Occipital lobe (tissue), 1 donor: ENCODE measurements at regions not wholly inside any gene's neighbourhood (a gene's known extent, or its start where the extent isn't known, plus 50 kb on each side); places are given as distances from the start of the nearest gene placed in this dataset.

Experiments used
- DNase-seq: peaks from one replicate; lab custom pipeline; 2025; lab: John Stamatoyannopoulos, UW

DNA sequence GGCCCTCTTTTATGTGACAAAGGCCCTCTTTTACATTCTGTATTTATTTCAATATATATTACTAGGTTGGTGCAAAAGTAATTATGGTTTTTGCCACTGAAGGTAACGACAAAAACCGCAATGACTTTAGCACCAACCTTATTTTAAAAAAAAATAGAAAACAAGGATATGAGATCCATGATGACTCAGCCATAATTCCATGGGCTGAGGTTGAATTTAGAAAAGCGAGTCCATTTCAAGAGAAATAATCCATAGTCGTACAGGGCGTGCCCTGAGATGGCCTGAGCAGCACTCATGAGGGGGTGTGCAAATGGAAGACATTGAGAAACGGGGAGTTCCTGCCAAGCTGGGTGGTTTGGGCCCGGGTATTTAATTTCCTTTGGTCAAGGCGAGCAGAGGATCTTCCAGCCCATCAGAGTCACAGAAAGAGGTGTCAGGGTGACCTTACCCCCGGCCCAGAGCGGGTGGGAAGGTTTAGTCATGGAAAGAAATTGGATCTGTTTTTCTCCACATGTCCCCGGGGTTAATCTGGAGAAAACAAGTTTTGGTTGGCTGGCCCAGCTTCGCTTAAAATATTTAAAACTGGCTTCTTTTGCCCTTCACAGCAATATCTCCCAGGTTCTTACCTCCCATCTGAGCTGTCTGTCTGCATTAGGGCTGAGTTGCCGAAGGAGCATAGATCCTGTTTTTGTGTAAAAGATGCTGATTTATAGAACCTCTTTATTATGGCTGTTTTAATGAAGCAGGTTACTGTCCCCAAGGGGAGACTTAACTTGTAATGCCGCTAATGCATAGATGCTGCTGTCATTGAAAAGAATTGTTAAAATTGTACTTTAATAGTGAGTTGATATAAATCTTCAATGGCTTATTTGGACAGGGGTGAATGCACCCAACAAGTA is 255.6 kb downstream of the PREX1 start:
- no peak for DNase-seq

GRCh38 chr20:48569679-48570078 is 258.1 kb downstream of the PREX1 start:
- no peak for DNase-seq

DNA sequence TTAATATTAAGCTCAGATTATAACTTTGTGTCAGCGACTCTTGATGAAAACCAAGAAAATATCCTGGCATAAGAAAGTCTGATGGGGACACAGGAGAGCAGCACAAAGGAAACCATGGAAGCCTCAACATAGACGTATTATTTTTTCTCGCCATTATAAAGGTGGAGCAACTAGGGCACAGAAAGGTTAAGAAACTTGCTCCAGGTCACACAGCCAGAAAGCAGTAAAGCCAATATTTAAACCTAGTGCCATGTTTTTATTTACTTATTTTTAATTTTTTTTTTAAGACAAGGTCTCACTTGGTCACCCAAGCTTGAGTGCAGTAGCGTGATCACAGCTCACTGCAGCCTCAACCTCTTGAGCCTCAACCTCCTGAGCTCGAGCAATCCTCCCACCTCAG is 259.3 kb downstream of the PREX1 start:
- no peak for DNase-seq

DNA sequence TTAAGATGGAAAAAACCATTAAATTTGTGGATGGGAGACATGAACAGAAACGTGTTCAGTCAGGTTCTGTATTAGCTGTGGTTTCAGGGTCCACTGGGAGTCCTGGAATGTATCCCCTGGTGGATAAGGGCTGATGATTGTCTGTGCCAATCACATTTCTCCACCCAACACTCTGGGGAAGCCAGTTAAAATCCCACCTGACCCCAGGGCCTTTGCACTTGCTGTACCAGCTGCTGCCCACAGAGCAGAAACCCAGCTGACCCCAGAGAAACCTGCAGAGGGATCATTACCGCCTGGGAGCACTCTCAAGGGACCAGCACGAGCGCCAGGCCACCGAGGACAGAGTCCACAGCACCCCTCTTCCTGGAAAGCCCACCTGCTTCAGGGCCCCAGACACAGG is 260.7 kb downstream of the PREX1 start:
- DNase-seq: no peak

GRCh38 chr20:48564982-48565539 is 262.7 kb downstream of the PREX1 start:
- DNase-seq: no peak

DNA sequence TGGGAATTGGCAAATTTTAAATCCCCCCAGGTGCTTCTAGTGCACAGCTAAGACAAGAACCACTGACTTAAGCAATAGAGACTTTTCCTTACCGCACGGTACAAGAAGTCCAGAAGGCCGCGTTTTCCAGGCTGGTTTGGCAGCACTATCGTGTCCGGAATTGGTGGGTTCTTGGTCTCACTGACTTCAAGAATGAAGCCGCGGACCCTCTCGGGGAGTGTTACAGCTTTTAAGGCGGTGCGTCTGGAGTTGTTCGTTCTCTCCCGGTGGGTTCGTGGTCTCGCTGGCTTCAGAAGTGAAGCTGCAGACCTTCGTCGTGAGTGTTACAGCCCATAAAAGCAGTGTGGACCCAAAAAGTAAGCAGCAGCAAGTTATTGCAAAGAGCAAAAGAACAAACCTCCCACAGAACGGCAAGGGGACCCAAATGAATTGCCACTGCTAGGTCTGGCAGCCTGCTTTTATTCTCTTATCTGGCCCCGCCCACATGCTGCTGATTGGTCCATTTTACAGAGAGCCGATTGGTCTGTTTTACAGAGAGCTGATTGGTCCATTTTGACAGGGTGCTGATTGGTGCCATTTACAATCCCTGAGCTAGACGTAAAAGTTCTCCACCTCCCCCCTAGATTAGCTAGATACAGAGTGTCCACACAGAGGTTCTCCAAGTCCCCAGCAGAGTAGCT is 264.5 kb downstream of the PREX1 start:
- no peak for DNase-seq

DNA sequence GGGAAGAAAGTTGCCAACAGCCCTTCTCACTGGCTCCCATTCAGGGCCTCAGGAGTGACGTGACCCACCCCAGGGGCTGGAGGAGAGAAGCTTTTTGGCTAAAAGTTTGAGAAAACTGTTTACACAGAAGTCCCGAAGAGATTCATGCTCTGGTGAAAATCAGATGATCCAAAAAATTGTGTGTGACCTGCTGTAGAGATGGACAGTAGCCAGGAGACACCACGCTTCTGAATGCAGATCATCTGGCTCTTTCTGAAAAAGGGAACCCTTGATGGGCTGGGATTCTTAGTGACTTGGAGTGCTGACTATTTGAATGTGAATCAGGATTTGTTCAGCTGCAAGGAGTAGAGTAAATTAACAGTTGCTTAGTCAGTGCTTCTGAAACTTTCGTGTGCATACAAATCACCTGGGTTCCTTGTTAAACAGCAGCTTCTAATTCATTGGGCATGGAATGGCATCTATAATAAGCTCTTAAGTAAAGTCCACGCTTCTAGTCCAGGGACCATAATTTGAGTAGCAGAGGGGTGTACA is 265.1 kb downstream of the PREX1 start:
- DNase-seq: no peak

DNA sequence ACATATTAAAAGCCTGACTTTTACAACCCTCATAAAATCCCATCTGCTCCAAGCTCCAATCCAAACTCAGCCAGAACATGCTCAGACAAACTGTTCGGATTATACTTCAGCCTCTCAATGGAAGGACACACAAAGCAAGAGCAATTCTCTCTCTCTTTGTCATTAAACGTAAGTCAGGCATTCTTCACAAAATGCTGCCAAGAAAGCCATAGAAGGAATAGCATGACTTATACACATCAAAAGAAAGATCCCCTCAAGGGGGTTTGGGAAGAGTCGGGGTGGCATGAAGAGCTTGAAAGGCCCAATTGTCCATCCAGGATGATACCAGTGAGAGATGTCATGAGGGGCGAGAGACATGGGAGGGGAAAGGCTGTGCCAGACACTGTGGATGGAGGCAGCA is 268.9 kb downstream of the PREX1 start:
- DNase-seq: no peak

- DNase-seq: no peak
Measured at GRCh38 chr20:48557380-48557779, 270.4 kb downstream of the PREX1 start.

GRCh38 chr20:48556956-48557355 is 270.8 kb downstream of the PREX1 start:
- DNase-seq: no peak

DNA sequence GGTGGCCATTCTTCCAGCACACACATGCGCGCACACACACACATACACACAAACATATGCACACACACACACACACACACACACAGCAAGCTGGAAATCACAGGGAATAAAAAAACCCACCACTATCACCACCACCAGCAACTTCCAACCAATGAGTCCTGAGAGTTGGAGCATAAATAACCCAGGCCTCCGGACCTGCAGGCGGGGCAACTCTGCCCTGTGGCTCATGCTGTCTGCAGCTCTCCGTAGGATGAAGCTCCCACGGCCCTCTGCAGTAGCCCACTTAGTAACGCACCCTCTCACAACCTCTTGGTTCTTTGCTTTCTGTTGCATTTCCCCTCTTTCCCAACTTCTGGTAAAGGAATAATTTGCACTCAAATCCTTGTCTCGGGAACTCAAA is 275.2 kb downstream of the PREX1 start:
- DNase-seq: no peak

DNA sequence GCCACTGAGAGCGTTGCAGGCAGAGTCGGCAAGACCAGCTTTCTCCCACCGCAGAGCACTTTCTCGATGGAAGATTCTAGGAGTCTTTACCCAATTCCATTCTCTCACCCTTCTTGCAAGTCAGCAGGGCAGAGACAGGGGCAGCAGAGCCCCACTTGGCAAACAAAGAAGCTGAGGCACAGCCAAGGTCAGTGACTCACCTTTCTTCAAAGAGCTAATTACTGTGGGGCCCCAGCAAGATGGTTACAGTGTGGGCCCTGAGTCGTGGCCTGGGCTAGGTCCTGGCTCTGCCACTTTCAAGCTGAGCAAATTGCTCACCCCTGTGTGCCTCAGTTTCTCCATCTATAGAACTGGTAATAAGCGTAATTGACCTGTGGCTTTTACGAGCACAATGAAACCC is 277.0 kb downstream of the PREX1 start:
- DNase-seq: no peak

DNA sequence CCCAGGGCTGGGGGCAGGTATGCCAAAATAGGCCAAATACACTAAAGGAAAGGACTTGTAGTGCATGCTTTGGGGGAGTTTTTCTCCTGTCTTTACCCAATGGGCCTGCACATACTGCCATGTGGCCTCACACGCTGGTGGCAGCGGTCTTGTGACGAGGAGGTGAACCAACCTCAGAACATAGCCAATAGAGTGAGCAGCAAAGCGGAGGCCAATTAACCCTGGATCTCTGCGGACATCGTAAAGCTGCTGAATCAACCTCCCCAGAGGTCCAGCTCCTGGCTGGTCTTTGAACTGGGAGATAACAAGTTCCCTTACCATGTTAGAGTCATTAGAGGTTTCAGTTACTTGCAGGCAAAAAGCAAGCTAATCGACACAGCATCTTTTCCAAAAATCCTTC is 280.1 kb downstream of the PREX1 start:
- no peak for DNase-seq

DNA sequence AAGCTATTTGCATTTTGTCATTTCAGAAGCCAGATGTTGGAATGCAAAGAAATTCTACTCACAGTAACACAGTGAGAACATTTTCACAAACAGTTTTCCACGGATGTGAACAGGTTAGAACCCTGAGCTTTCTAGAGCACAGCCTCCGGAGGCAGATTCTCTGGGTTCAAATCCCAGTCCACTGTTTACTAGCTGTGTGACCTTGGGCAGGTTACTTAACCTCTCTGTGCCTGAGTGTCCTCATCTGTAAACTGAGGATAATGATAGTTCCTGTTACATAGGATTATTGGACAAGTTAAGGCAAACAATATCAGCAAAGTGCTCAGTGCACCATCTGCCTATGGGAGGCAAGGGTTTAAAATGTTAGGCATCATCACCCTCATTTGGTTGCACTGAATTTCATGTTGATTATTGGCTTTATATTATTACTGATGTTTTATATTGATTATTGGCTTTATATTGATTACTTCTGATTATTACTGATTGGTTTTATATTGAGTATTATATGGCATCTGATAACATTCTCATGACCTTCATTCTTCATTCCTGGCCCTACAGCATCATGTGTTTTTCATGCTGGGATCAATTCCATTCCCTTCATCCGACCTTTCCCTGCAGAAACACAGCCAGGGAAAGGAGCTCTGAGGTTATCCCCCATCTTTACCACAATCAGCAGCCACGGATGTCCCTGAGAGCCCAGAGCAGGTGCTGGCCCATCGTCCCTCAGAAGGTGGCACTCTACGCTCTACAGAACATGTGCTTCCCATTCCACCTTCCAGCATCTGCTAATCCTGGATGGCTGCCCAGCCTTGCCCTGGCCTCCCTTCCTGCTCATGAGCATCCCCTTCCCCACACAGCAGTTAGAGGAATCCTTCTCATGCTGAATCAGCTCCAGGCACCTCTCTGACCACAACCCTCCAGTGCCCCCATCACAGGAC is 283.1 kb downstream of the PREX1 start:
- DNase-seq: no peak

GRCh38 chr20:48541581-48542071 is 286.2 kb downstream of the PREX1 start:
- DNase-seq: no peak

DNA sequence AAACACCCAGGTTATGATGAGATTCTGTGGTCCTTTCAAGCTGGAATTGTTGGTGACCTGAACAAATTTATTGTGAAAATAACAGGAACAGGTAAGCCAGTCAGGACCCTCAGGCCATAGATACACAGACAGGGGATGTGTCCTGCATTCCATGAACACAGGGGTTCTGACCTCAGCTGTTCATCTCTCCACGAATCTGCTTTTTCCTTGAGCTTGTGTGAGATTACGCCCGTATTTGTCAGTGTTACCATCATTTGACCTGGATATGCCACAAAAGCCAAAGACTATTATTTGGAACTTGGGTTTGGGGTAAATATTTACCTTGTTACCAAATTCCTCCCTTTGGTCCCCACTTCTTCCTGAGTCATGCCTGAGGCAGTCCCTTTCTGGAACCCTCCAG is 288.9 kb downstream of the PREX1 start:
- no peak for DNase-seq

DNA sequence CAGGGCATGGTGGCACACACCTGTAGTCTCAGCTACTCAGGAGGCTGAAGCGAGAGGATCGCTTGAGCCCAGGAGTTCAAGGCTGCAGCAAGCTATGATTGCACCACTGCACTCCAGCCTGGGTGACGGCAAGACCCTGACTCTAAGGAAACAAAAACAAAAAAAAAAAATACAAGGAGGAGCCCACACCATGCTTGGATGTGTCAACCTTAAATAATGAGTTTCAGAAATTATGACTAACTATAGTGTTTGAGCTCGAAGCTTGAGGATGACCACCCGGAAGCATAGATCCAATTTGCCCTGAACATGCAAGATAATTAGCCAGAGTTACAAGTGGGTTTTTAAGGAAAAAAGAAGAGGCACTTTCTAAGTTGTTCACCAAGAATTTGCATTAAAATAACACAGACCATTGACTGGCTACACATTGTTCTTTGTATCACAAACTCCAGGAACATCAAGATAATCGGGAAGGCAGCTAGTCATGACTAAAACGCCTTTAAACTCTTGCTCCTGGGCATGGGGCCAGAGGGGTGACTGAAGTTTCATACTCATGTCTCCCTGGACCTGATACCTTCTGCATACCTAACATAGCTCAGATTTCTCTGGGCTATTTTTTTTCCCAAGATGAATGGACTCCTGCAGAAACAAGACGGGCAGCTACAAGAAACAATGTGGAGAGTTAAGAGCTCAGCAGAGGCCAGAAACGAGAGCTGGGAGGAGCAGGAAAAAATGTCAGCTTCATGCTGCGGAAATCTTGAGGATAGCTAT is 289.6 kb downstream of the PREX1 start:
- DNase-seq: no peak

GRCh38 chr20:48536206-48536605 is 291.6 kb downstream of the PREX1 start:
- no peak for DNase-seq

GRCh38 chr20:48535556-48535955 is 292.2 kb downstream of the PREX1 start:
- DNase-seq: no peak

DNA sequence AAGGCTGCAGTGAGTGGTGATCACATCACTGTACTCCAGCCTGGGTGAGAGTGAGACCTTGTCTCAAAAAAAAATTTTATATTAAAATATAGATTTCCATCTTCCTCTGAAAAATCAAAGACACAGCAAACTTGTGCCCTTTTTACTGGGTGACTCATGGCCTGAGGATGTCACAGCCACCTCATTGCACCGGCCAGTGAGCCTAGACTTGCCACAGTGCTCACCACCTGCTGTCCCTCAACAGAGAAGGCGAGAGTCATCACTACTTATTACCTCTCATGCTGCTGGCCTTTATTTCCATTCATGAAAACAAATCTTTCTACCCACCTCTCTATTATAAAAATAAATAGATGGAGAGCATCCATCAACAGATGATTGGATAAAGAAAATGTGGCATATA is 295.8 kb downstream of the PREX1 start:
- DNase-seq: no peak
